ENCODE measurements at regions not wholly inside any gene's neighbourhood (a gene's known extent, or its start where the extent isn't known, plus 50 kb on each side); places are given as distances from the start of the nearest gene placed in this dataset.

GRCh38 chr11:32531528-32531927, 52.1 kb upstream of the EIF3M start:
- no peak for DNase-seq (ENCODE audit: low spot score)

GRCh38 chr11:32529994-32530588, 53.5 kb upstream of the EIF3M start:
- DNase-seq (ENCODE audit: low spot score) = no peak

GRCh38 chr11:32527261-32528175, 56.1 kb upstream of the EIF3M start:
- no peak for DNase-seq (ENCODE audit: low spot score)

GRCh38 chr11:32526760-32527159, 56.9 kb upstream of the EIF3M start:
- DNase-seq (ENCODE audit: low spot score) = no peak

GRCh38 chr11:32511926-32512325, 71.7 kb upstream of the EIF3M start:
- no peak for DNase-seq (ENCODE audit: low spot score)

- no peak for DNase-seq (ENCODE audit: low spot score)
These were observed 73.6 kb upstream of the EIF3M start for GRCh38 chr11:32510039-32510438.

GRCh38 chr11:32508780-32509179, 73.4 kb upstream of the WT1 start:
- no peak for DNase-seq (ENCODE audit: low spot score)

GRCh38 chr11:32500001-32500400, 64.7 kb upstream of the WT1 start:
- DNase-seq (ENCODE audit: low spot score) = no peak

- DNase-seq (ENCODE audit: low spot score) = no peak
These were observed 62.6 kb upstream of the WT1 start for GRCh38 chr11:32497951-32498350.

GRCh38 chr11:32494629-32495028, 59.3 kb upstream of the WT1 start:
- peak; percentile 10 for DNase-seq (ENCODE audit: low spot score)

- no peak for DNase-seq (ENCODE audit: low spot score)
These were observed 54.1 kb upstream of the WT1 start for GRCh38 chr11:32489464-32489863.

- no peak for DNase-seq (ENCODE audit: low spot score)
These were observed 51.9 kb upstream of the WT1 start for GRCh38 chr11:32487270-32487669.

GRCh38 chr11:32485733-32486132, 50.4 kb upstream of the WT1 start:
- DNase-seq (ENCODE audit: low spot score) = no peak

Data from umbilical cord (tissue), 1 donor.